Upper lobe of left lung (tissue), 4 donors: ENCODE measurements at regions not wholly inside any gene's neighbourhood (a gene's known extent, or its start where the extent isn't known, plus 50 kb on each side); places are given as distances from the start of the nearest gene placed in this dataset.
"Not testable (repeated sequence)": the region's sequence is repeated elsewhere in the genome, so short reads cannot be mapped to it uniquely, and the experiment has no call there.

Experiments
- CTCF ChIP-seq, 6 experiments: fragments of 450-650 bp in 4 of 6; fragments of 200-600 bp in 2 of 6; sonication (generic) in 2 of 6; IDR thresholded peaks; one replicate each; pipeline ENCODE4 v1.5.1; 2016 to 2019; ENCODE audit warnings: antibody characterized with exemption in 6 of 6
- POLR2A ChIP-seq, 4 donors: fragments of 450-650 bp; IDR thresholded peaks; one replicate each; pipeline ENCODE4 v1.5.1; 2016 to 2017; ENCODE audit warnings: antibody characterized with exemption in 4 of 4, mild to moderate bottlenecking in 2 of 4

- not testable (repeated sequence) for TF ChIP-seq CTCF, POLR2A (IDR thresholded peaks at IDR 0.05)
These were observed 142.0 kb upstream of the ZNF469 start for GRCh38 chr16:88240776-88241175.
